Cerebellar cortex (tissue), 1 donor: ENCODE measurements at regions not wholly inside any gene's neighbourhood (a gene's known extent, or its start where the extent isn't known, plus 50 kb on each side); places are given as distances from the start of the nearest gene placed in this dataset.
A peak's percentile ranks its signal among the peaks of the same experiment; 100 is the strongest.

Experiments
- DNase-seq: peaks from one replicate; pipeline ENCODE4 v3.0.0-alpha.2; 2015; ENCODE audit warnings: low spot score

GRCh38 chr6:139852488-139853140 lies 478.2 kb upstream of the CITED2 start:
- peak; percentile 65 for DNase-seq

- DNase-seq, result no peak
These were observed 477.6 kb upstream of the CITED2 start for GRCh38 chr6:139852067-139852466.

GRCh38 chr6:139851206-139851605 lies 476.8 kb upstream of the CITED2 start:
- no peak for DNase-seq

- DNase-seq, result no peak
These were observed 476.1 kb upstream of the CITED2 start for GRCh38 chr6:139850512-139850911.

GRCh38 chr6:139847457-139847813 lies 473.0 kb upstream of the CITED2 start:
- DNase-seq, result no peak

- peak; percentile 75 for DNase-seq
These were observed 472.3 kb upstream of the CITED2 start for GRCh38 chr6:139846538-139847456.

- no peak for DNase-seq
These were observed 470.5 kb upstream of the CITED2 start for GRCh38 chr6:139844907-139845306.

- no peak for DNase-seq
These were observed 467.4 kb upstream of the CITED2 start for GRCh38 chr6:139841794-139842215.

- no peak for DNase-seq
These were observed 465.2 kb upstream of the CITED2 start for GRCh38 chr6:139839506-139840156.

- no peak for DNase-seq
These were observed 459.8 kb upstream of the CITED2 start for GRCh38 chr6:139834232-139834631.

GRCh38 chr6:139833592-139833991 lies 459.1 kb upstream of the CITED2 start:
- no peak for DNase-seq

- DNase-seq, result no peak
These were observed 458.3 kb upstream of the CITED2 start for GRCh38 chr6:139832493-139833305.

GRCh38 chr6:139829576-139829975 lies 455.1 kb upstream of the CITED2 start:
- no peak for DNase-seq

GRCh38 chr6:139828751-139829519 lies 454.5 kb upstream of the CITED2 start:
- no peak for DNase-seq

GRCh38 chr6:139825935-139826374 lies 451.5 kb upstream of the CITED2 start:
- no peak for DNase-seq

- DNase-seq, result no peak
These were observed 450.4 kb upstream of the CITED2 start for GRCh38 chr6:139824864-139825263.

GRCh38 chr6:139823808-139824126 lies 449.3 kb upstream of the CITED2 start:
- no peak for DNase-seq

- DNase-seq, result no peak
These were observed 448.8 kb upstream of the CITED2 start for GRCh38 chr6:139823099-139823807.

- DNase-seq, result no peak
These were observed 447.3 kb upstream of the CITED2 start for GRCh38 chr6:139821676-139822223.

- no peak for DNase-seq
These were observed 445.8 kb upstream of the CITED2 start for GRCh38 chr6:139820210-139820609.
